SJCRH30 (cell line): ENCODE measurements at regions not wholly inside any gene's neighbourhood (a gene's known extent, or its start where the extent isn't known, plus 50 kb on each side); places are given as distances from the start of the nearest gene placed in this dataset.
A peak's percentile ranks its signal among the peaks of the same experiment; 100 is the strongest.
"Not testable (repeated sequence)": the region's sequence is repeated elsewhere in the genome, so short reads cannot be mapped to it uniquely, and the experiment has no call there.

ENCODE experiments used
- DNase-seq, 2 experiments: peaks; one replicate each; pipeline ENCODE4 v3.0.0-alpha.2; 2015 to 2020
- H3K27ac ChIP-seq: fragments of 250-450 bp; sonication (Bioruptor Pico); 2 replicates; pipeline ENCODE4 v1.5.1; 2020; ENCODE audit warnings: mild to moderate bottlenecking, moderate library complexity
- H3K27me3 ChIP-seq: fragments of 250-450 bp; sonication (Bioruptor Pico); 2 replicates; pipeline ENCODE4 v1.5.1; 2020; ENCODE audit warnings: mild to moderate bottlenecking, moderate library complexity
- H3K36me3 ChIP-seq: fragments of 250-450 bp; sonication (Bioruptor Pico); 2 replicates; pipeline ENCODE4 v1.5.1; 2020; ENCODE audit warnings: mild to moderate bottlenecking, moderate library complexity
- H3K4me1 ChIP-seq: fragments of 250-450 bp; sonication (Bioruptor Pico); 2 replicates; pipeline ENCODE4 v1.5.1; 2020; ENCODE audit warnings: mild to moderate bottlenecking, moderate library complexity
- H3K4me3 ChIP-seq: fragments of 250-450 bp; sonication (Bioruptor Pico); 2 replicates; pipeline ENCODE4 v1.5.1; 2020; ENCODE audit warnings: mild to moderate bottlenecking, moderate library complexity
- H3K9me3 ChIP-seq: fragments of 250-450 bp; sonication (Bioruptor Pico); replicated peaks from 2 replicates; pipeline ENCODE4 v1.5.1; 2020; ENCODE audit warnings: mild to moderate bottlenecking, moderate library complexity

- DNase-seq, H3K9me3 ChIP-seq, H3K4me3 ChIP-seq, H3K27ac ChIP-seq, H3K36me3 ChIP-seq, H3K27me3 ChIP-seq, H3K4me1 ChIP-seq: not testable (repeated sequence)
These were observed 51.9 kb downstream of the DIPK2A start for GRCh38 chr3:144023543-144023942.

- Histone ChIP-seq H3K9me3 (no peaks in the 10 kb centered on the region), H3K36me3 (no peaks in the 10 kb centered on the region), H3K27me3 (no peaks in the 10 kb centered on the region), H3K4me3 (no peak overlapping the region), H3K4me1 (no peaks in the 10 kb centered on the region), H3K27ac (no peak overlapping the region)
- DNase-seq = no peak
These were observed 57.3 kb downstream of the DIPK2A start for GRCh38 chr3:144028798-144029411.

GRCh38 chr3:144029769-144030168 is 58.1 kb downstream of the DIPK2A start:
- Histone ChIP-seq H3K4me1 (no peaks in the 10 kb centered on the region), H3K27me3 (no peaks in the 10 kb centered on the region), H3K27ac (no peak overlapping the region), H3K9me3 (no peaks in the 10 kb centered on the region), H3K4me3 (no peak overlapping the region), H3K36me3 (no peaks in the 10 kb centered on the region)
- no peak for DNase-seq

DNA sequence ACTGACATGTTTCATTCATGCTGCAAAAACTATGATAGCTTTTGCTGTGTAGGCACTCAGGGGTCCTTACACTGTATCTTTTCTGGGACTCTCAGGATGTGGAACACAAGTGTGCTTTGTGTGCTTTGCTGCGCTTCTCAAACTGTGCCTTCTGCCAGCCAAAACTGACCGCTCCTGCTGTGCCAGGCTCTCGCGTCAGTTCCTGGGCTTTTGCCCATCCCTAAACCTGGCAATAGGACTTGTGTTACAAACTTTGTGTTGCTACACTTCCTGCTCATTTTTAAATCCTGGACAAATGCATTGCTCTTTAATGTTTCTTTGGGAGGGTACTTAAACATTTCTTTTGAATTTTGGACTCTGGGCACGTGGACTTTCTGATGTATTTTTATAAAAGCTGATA is 60.3 kb downstream of the DIPK2A start:
- Histone ChIP-seq H3K4me1 (no peaks in the 10 kb centered on the region), H3K27ac (no peak overlapping the region), H3K27me3 (no peaks in the 10 kb centered on the region), H3K36me3 (no peaks in the 10 kb centered on the region), H3K4me3 (no peak overlapping the region), H3K9me3 (no peaks in the 10 kb centered on the region)
- DNase-seq = no peak

GRCh38 chr3:144032531-144033239 is 61.1 kb downstream of the DIPK2A start:
- Histone ChIP-seq H3K4me1 (no peaks in the 10 kb centered on the region), H3K9me3 (no peaks in the 10 kb centered on the region), H3K4me3 (no peak overlapping the region), H3K27ac (no peak overlapping the region), H3K27me3 (no peaks in the 10 kb centered on the region), H3K36me3 (no peaks in the 10 kb centered on the region)
- no peak for DNase-seq

- Histone ChIP-seq H3K36me3 (no peaks in the 10 kb centered on the region), H3K4me3 (no peak overlapping the region), H3K4me1 (no peaks in the 10 kb centered on the region), H3K9me3 (no peaks in the 10 kb centered on the region), H3K27ac (no peak overlapping the region), H3K27me3 (no peaks in the 10 kb centered on the region)
- DNase-seq = no peak
These were observed 61.6 kb downstream of the DIPK2A start for GRCh38 chr3:144033240-144033589.

GRCh38 chr3:144033863-144034262 is 62.2 kb downstream of the DIPK2A start:
- no peak for DNase-seq
- no peaks in the 10 kb centered on the region for H3K4me1 ChIP-seq
- no peaks in the 10 kb centered on the region for H3K36me3 ChIP-seq
- no peak overlapping the region for H3K4me3 ChIP-seq
- no peaks in the 10 kb centered on the region for H3K9me3 ChIP-seq
- no peaks in the 10 kb centered on the region for H3K27me3 ChIP-seq
- no peak overlapping the region for H3K27ac ChIP-seq

- Histone ChIP-seq H3K4me3 (no peak overlapping the region), H3K9me3 (no peaks in the 10 kb centered on the region), H3K27ac (no peak overlapping the region), H3K4me1 (no peaks in the 10 kb centered on the region), H3K27me3 (no peaks in the 10 kb centered on the region), H3K36me3 (no peaks in the 10 kb centered on the region)
- DNase-seq = no peak
These were observed 63.2 kb downstream of the DIPK2A start for GRCh38 chr3:144034715-144035290.

DNA sequence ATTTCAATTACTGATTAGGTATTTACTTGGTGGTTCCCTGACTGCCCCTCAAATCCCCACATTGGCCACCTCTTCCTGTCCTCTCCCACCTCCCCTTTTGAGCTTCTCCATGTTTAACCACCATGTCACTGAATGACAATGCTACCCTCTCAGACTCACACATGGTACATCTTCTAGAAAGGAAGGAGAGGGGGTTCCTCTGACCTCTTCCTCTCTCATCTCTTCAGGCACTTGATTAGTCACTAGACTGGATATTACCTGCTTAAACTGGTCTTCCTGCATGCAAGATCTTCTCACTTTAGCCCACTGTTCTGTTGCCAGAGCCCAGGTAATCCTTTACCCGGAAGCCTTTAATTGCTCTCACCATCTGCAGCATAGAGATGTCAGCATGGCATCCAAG is 64.9 kb downstream of the DIPK2A start:
- no peak for DNase-seq
- H3K36me3 ChIP-seq = no peaks in the 10 kb centered on the region
- H3K27me3 ChIP-seq = no peaks in the 10 kb centered on the region
- no peak overlapping the region for H3K4me3 ChIP-seq
- H3K27ac ChIP-seq = no peak overlapping the region
- H3K4me1 ChIP-seq = no peaks in the 10 kb centered on the region
- H3K9me3 ChIP-seq = no peaks in the 10 kb centered on the region

- Histone ChIP-seq H3K9me3 (no peaks in the 10 kb centered on the region), H3K27me3 (no peaks in the 10 kb centered on the region), H3K27ac (no peak overlapping the region), H3K36me3 (no peaks in the 10 kb centered on the region), H3K4me3 (no peak overlapping the region), H3K4me1 (no peaks in the 10 kb centered on the region)
- no peak for DNase-seq
These were observed 68.0 kb downstream of the DIPK2A start for GRCh38 chr3:144039661-144040060.

DNA sequence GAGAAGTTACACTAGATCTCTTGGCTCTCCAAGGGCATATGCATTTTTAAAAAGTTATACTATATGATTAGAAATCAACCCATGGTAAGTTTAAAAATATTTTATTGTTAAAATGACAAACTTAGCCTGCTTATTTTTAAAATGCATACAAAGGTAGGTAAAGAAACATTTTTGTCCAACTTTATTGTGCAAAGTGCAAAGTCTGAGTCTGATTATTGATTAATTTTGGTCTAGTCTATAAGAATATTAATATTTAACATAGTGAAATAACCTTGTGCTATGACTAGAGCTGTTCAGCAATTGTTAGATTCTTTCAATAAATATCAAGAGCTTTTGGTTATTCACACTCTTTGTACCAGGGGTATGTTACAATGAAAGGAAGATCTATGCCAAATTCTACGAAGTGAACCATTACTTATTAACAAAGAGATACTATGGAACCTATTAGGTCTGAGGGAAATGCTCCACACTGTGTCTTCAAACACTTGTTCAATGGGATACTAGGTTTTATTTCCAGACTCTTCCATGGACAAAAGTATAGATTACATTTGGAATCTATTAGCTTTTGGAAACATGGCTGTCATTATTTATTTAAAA is 70.4 kb downstream of the DIPK2A start:
- H3K27me3 ChIP-seq = no peaks in the 10 kb centered on the region
- DNase-seq = no peak
- no peak overlapping the region for H3K27ac ChIP-seq
- no peaks in the 10 kb centered on the region for H3K9me3 ChIP-seq
- no peaks in the 10 kb centered on the region for H3K4me1 ChIP-seq
- no peaks in the 10 kb centered on the region for H3K36me3 ChIP-seq
- H3K4me3 ChIP-seq = no peak overlapping the region

DNA sequence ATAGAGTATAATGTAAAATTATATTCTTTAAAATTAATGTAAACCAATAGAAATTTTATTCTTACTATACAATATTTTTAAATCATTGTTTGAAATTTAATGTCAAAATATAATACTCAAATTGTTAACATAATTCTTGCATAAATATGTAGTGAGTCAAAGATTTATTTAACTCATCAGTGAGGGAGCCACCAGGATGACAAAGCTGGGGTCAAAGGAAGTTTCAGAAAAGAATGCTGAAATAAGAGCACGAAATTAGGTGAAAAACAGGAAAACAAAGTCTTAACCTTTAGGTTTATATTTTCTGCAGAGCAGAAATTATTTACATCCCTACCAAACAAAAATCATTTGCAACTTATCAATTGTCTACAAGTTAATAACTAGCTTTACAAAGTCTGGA is 74.1 kb downstream of the DIPK2A start:
- Histone ChIP-seq H3K27me3 (no peaks in the 10 kb centered on the region), H3K4me1 (peaks cover 2% of the 10 kb centered on the region), H3K36me3 (no peaks in the 10 kb centered on the region), H3K9me3 (no peaks in the 10 kb centered on the region), H3K27ac (no peak overlapping the region), H3K4me3 (no peak overlapping the region)
- DNase-seq = no peak

- no peaks in the 10 kb centered on the region for H3K36me3 ChIP-seq
- no peak for DNase-seq
- no peaks in the 10 kb centered on the region for H3K27me3 ChIP-seq
- H3K9me3 ChIP-seq = no peaks in the 10 kb centered on the region
- H3K27ac ChIP-seq = no peak overlapping the region
- H3K4me3 ChIP-seq = no peak overlapping the region
- peaks cover 19% of the 10 kb centered on the region for H3K4me1 ChIP-seq
These were observed 77.8 kb downstream of the DIPK2A start for GRCh38 chr3:144049374-144049773.

DNA sequence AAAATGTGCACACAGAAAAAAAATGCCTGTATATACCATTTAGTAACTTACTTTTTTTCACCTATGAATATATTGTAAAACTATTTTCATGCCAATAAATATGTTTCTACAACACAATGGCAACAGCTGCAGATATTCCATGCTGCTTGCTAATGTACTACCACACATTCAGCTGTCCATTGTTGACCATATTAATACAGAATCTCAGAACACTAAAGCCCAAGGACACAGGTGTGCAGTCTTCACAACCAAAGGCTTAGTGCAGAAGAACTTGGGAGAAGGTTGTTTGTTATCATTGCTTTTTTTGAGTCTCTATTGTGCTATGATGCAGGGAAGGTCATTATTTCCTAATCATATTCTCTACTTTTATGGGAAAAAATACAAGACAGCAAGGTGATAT is 79.6 kb downstream of the DIPK2A start:
- Histone ChIP-seq H3K4me3 (no peak overlapping the region), H3K36me3 (no peaks in the 10 kb centered on the region), H3K27ac (peak overlapping the region; percentile 41), H3K9me3 (no peaks in the 10 kb centered on the region), H3K4me1 (peaks cover 19% of the 10 kb centered on the region), H3K27me3 (no peaks in the 10 kb centered on the region)
- peak; percentile 8 to 47 for DNase-seq

- Histone ChIP-seq H3K4me1 (peaks cover 19% of the 10 kb centered on the region), H3K36me3 (no peaks in the 10 kb centered on the region), H3K27me3 (no peaks in the 10 kb centered on the region), H3K4me3 (no peak overlapping the region), H3K27ac (no peak overlapping the region), H3K9me3 (no peaks in the 10 kb centered on the region)
- no peak for DNase-seq
These were observed 80.7 kb downstream of the DIPK2A start for GRCh38 chr3:144052275-144052674.
